ENCODE measurements at regions not wholly inside any gene's neighbourhood (a gene's known extent, or its start where the extent isn't known, plus 50 kb on each side); places are given as distances from the start of the nearest gene placed in this dataset.

DNA sequence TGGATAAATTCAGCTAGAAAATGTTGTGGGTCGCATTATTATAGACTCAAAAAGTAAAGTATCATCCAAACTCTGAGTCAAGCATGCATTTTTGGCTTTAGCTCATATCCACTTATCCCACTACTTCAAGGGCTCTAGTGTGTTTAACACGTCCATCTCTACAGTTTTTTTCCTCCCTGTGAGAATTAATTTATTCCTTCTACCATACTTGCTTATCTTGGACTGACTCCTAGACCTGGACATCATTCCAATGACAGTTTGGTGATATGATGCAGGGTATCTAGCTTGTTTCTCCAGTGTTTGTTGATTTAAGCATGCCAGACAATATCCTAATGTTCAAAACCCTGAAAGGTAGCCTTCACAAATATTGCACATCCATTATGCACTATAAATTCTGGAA, 1037.1 kb upstream of the INTU start:
- Histone ChIP-seq H4K20me1 (replicated peaks; ENCODE audit: control insufficient read depth, extremely low read depth, insufficient read depth, low read length) (no peaks in the 10 kb centered on the region), H3K4me3 (replicated peaks in 1 of 3; ENCODE audit: insufficient read depth in 1 of 3, low read depth in 1 of 3, low read length in 3 of 3) (no peak overlapping the region), H3K9me1 (replicated peaks; ENCODE audit: control insufficient read depth, extremely low read depth, insufficient read depth, low read length) (no peaks in the 10 kb centered on the region), H3K27ac (ENCODE audit: insufficient read depth, low read depth, low read length) (no peak overlapping the region), H3K79me2 (ENCODE audit: control insufficient read depth, insufficient read depth, low read length) (no peaks in the 10 kb centered on the region), H3K36me3 (ENCODE audit: control insufficient read depth in 2 of 2, extremely low read depth in 1 of 2, insufficient read depth in 2 of 2, low read length in 2 of 2) (no peaks in the 10 kb centered on the region), H3K27me3 (ENCODE audit: control insufficient read depth in 2 of 2, insufficient read depth in 2 of 2, low read length in 2 of 2) (no peaks in the 10 kb centered on the region), H3K4me2 (ENCODE audit: insufficient read depth, low read length) (no peak overlapping the region), H3K9ac (replicated peaks; ENCODE audit: extremely low read depth, insufficient read depth, low read length) (no peak overlapping the region), H3K9me3 (replicated peaks; ENCODE audit: control insufficient read depth, insufficient read depth, low read length) (no peaks in the 10 kb centered on the region), H2AFZ (ENCODE audit: low read depth, low read length) (no peak overlapping the region), H3K4me1 (ENCODE audit: control insufficient read depth, extremely low read depth, insufficient read depth, low read length) (no peaks in the 10 kb centered on the region)
- FAIRE-seq (no peak), DNase-seq (ENCODE audit: low read depth, low spot score) (no peak)
- ChIA-PET CTCF (no interaction called here), POLR2A (no interaction called here)
- dilution Hi-C loops (cut with MboI; ENCODE audit: extremely low pct_ligation_motif_present, low sequenced_read_pairs): no loop called here
- intact Hi-C loops (cut with micrococcal nuclease): no loop called here
- no peak for TF ChIP-seq EZH2 (IDR thresholded peaks at IDR 0.05; ENCODE audit: borderline replicate concordance, low read depth, low read length, severe bottlenecking)
- no peak for TF ChIP-seq POLR2A (IDR thresholded peaks at IDR 0.05; ENCODE audit: low read depth, low read length)
- TF ChIP-seq MYC (IDR thresholded peaks at IDR 0.05; ENCODE audit: low read depth, low read length): no peak
- no peak for TF ChIP-seq GATA2 (IDR thresholded peaks at IDR 0.05; ENCODE audit: insufficient read depth, insufficient read length, low read depth, low read length)
- TF ChIP-seq POLR2AphosphoS5 (IDR thresholded peaks at IDR 0.05; ENCODE audit: insufficient read depth, low read depth, low read length): no peak
- TF ChIP-seq, protein P1, sequence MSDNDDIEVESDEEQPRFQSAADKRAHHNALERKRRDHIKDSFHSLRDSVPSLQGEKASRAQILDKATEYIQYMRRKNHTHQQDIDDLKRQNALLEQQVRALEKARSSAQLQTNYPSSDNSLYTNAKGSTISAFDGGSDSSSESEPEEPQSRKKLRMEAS (IDR thresholded peaks at IDR 0.05; ENCODE audit: insufficient read depth, insufficient read length): no peak
- no peak for TF ChIP-seq FOS (IDR thresholded peaks at IDR 0.05; ENCODE audit: borderline replicate concordance, insufficient read depth, low read length)
- no TSS peak for BruUV-seq (replicated peaks)

DNA sequence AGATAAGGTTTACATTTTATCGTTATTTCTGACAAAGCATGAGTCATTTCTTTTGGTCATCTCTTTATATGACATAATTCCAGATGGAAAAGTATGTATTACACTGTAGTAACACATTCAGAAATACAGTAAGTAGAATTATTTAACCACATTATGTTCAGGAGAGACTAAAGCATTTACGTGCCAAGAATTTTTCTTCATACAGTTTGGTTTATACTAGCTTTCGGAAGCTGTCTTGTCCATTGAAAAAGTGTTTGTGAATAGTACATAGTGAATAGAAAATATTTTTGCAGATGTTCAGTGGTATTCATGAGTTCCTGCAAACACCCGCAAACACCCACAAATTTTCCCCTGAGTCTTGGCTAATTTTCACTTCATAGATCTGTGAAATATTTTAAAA, 1033.0 kb upstream of the INTU start:
- BruUV-seq (replicated peaks): no TSS peak
- Histone ChIP-seq H3K4me1 (ENCODE audit: control insufficient read depth, extremely low read depth, insufficient read depth, low read length) (no peaks in the 10 kb centered on the region), H3K79me2 (ENCODE audit: control insufficient read depth, insufficient read depth, low read length) (no peaks in the 10 kb centered on the region), H3K4me2 (ENCODE audit: insufficient read depth, low read length) (no peak overlapping the region), H3K27me3 (ENCODE audit: control insufficient read depth in 2 of 2, insufficient read depth in 2 of 2, low read length in 2 of 2) (no peaks in the 10 kb centered on the region), H3K36me3 (ENCODE audit: control insufficient read depth in 2 of 2, extremely low read depth in 1 of 2, insufficient read depth in 2 of 2, low read length in 2 of 2) (no peaks in the 10 kb centered on the region), H3K4me3 (replicated peaks in 1 of 3; ENCODE audit: insufficient read depth in 1 of 3, low read depth in 1 of 3, low read length in 3 of 3) (no peak overlapping the region), H3K27ac (ENCODE audit: insufficient read depth, low read depth, low read length) (no peak overlapping the region), H4K20me1 (replicated peaks; ENCODE audit: control insufficient read depth, extremely low read depth, insufficient read depth, low read length) (no peaks in the 10 kb centered on the region), H3K9me3 (replicated peaks; ENCODE audit: control insufficient read depth, insufficient read depth, low read length) (no peaks in the 10 kb centered on the region), H2AFZ (ENCODE audit: low read depth, low read length) (no peak overlapping the region), H3K9ac (replicated peaks; ENCODE audit: extremely low read depth, insufficient read depth, low read length) (no peak overlapping the region), H3K9me1 (replicated peaks; ENCODE audit: control insufficient read depth, extremely low read depth, insufficient read depth, low read length) (no peaks in the 10 kb centered on the region)
- intact Hi-C loops (cut with micrococcal nuclease) (loop anchor here (10.0 kb wide), 1 partner anchor 845 kb away; no protein-coding TSS in a partner anchor), dilution Hi-C loops (cut with MboI; ENCODE audit: extremely low pct_ligation_motif_present, low sequenced_read_pairs) (no loop called here)
- ChIA-PET CTCF (interaction anchor here (0.5 to 1.3 kb wide), 3 partner anchors 201 to 1408 kb away, joined by 3 read pairs; no protein-coding TSS in a partner anchor), POLR2A (no interaction called here)
- no peak for DNase-seq (ENCODE audit: low read depth, low spot score)
- TF ChIP-seq, protein P2, sequence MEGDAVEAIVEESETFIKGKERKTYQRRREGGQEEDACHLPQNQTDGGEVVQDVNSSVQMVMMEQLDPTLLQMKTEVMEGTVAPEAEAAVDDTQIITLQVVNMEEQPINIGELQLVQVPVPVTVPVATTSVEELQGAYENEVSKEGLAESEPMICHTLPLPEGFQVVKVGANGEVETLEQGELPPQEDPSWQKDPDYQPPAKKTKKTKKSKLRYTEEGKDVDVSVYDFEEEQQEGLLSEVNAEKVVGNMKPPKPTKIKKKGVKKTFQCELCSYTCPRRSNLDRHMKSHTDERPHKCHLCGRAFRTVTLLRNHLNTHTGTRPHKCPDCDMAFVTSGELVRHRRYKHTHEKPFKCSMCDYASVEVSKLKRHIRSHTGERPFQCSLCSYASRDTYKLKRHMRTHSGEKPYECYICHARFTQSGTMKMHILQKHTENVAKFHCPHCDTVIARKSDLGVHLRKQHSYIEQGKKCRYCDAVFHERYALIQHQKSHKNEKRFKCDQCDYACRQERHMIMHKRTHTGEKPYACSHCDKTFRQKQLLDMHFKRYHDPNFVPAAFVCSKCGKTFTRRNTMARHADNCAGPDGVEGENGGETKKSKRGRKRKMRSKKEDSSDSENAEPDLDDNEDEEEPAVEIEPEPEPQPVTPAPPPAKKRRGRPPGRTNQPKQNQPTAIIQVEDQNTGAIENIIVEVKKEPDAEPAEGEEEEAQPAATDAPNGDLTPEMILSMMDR (IDR thresholded peaks at IDR 0.05; ENCODE audit: extremely low read depth in 1 of 2, insufficient read depth in 1 of 2, low read depth in 1 of 2, low read length in 2 of 2): no peak
- TF ChIP-seq EZH2 (IDR thresholded peaks at IDR 0.05; ENCODE audit: borderline replicate concordance, low read depth, low read length, severe bottlenecking) (no peak), JUN (IDR thresholded peaks at IDR 0.05; ENCODE audit: borderline replicate concordance, insufficient read depth, insufficient read length, low read depth) (no peak), MYC (IDR thresholded peaks at IDR 0.05; ENCODE audit: low read depth, low read length) (no peak)
- TF ChIP-seq, protein P1 (IDR thresholded peaks at IDR 0.05; ENCODE audit: insufficient read depth, insufficient read length): no peak
- FAIRE-seq: no peak
